Muscle layer of colon (tissue), 2 donors: ENCODE measurements at regions not wholly inside any gene's neighbourhood (a gene's known extent, or its start where the extent isn't known, plus 50 kb on each side); places are given as distances from the start of the nearest gene placed in this dataset.

Experiments used
- H3K27ac ChIP-seq: one replicate; pipeline ENCODE4 v1.7.0; 2013; ENCODE audit warnings: low read depth, mild to moderate bottlenecking, low read length, moderate library complexity
- H3K27me3 ChIP-seq, 2 donors: one replicate each; pipeline ENCODE4 v1.7.0; 2013; ENCODE audit warnings: low read length in 2 of 2, mild to moderate bottlenecking in 2 of 2; ENCODE audit not compliant: insufficient read depth in 2 of 2, control insufficient read depth in 1 of 2
- H3K36me3 ChIP-seq: one replicate; pipeline ENCODE4 v1.7.0; 2013; ENCODE audit warnings: mild to moderate bottlenecking, low read length; ENCODE audit not compliant: insufficient read depth
- H3K4me1 ChIP-seq: one replicate; pipeline ENCODE4 v1.7.0; 2013; ENCODE audit warnings: mild to moderate bottlenecking, low read length; ENCODE audit not compliant: insufficient read depth
- H3K4me3 ChIP-seq, 2 donors: one replicate each; pipeline ENCODE4 v1.7.0; 2013; ENCODE audit warnings: low read length in 2 of 2, low read depth in 1 of 2, mild to moderate bottlenecking in 1 of 2, moderate library complexity in 1 of 2
- H3K9ac ChIP-seq: one replicate; pipeline ENCODE4 v1.7.0; 2013; ENCODE audit warnings: low read length
- H3K9me3 ChIP-seq: one replicate; pipeline ENCODE4 v1.7.0; 2013; ENCODE audit warnings: mild to moderate bottlenecking, low read length
- donor health status: abdominal sarcoma.
- donor health status: Adenocarcinoma of cecum.

DNA sequence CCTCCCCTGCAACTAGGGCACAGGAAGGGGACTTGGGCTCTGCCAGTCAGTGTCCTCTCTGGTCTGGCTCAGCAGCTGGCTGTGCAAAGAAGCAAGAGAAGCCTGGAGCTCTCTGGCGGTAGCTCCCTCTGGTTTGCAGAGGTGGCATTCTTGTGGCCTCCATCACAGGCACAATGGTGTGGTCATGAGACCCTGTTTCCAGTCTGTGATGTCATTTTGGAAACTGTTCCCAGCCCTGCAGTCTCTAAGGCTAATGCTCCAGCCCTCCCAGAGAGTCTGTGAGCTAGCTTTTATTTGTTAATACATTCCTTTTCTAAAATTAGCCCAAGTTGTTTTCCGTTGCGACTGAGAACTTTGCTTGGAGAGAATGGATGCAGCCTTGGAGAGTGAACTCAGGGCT lies 69.5 kb upstream of the FOXQ1 start:
- no peak overlapping the region for H3K4me3 ChIP-seq
- H3K27ac ChIP-seq = no peak overlapping the region
- H3K9ac ChIP-seq = no peak overlapping the region
- no peaks in the 10 kb centered on the region for H3K4me1 ChIP-seq
- no peaks in the 10 kb centered on the region for H3K36me3 ChIP-seq
- no peaks in the 10 kb centered on the region for H3K9me3 ChIP-seq
- no peaks in the 10 kb centered on the region for H3K27me3 ChIP-seq

DNA sequence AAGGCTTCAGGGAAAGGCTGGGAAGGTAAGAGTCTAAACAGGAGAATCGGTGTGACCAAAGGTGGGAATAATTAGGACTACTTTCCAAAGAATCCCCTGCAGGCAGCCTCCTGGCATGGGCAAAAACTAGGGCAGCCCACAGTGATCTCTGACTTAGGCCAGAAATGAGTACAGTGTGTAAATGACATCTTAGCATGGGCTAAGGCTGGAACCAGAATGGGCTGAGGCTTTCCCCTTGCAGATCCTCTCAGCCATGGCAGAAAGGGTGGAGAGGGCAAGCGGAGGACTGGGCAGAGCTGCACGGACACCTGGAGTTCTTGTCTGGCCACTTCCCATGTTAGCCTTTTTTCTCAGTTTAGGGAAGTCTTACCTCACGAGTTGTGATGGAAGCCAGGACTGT lies 69.9 kb upstream of the FOXQ1 start:
- Histone ChIP-seq H3K9me3 (no peaks in the 10 kb centered on the region), H3K36me3 (no peaks in the 10 kb centered on the region), H3K27ac (no peak overlapping the region), H3K27me3 (no peaks in the 10 kb centered on the region), H3K9ac (no peak overlapping the region), H3K4me3 (no peak overlapping the region), H3K4me1 (no peaks in the 10 kb centered on the region)

DNA sequence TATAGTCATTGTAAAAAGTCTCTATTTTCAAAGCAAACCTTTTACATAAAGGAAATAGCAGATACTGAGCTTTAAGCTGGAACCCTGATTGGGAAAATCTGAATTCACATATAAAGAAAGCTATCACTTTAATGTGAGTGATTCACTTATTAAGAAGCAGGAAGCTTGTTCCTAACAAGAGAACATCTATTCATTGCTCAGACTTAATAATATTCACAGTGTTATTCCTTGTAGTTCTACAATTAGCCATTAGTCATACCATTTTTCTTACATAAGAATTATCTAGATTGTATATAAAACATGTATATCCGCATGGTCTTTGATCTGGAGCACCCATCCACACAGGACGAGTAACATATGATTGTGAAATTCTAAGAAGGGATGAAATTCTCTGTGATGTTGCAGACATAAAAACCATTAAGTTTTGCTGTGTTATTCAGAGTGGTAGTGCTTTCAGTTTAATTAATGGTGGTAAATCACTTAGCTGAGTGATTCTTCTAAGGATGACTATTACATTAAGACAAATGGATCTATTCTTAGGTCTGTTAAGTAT lies 71.1 kb upstream of the FOXQ1 start:
- no peaks in the 10 kb centered on the region for H3K36me3 ChIP-seq

DNA sequence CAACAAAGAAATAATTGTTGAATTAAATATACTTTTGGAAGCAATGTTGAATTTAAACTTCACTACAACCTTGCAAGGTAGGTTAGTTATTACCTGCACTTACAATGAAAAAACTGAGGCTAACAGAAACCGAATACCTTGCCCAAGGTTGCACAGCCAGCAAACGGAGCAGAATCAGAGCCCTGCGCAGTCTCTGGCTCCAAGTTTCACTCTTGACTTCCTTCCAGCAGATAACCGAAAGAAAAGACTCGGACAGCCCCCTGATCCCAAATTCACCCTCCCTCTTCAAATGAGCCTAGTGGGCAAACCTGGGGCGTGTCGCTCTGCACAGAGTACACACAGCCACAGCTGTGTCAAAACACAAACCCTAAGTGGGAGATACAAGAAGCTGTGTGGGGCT lies 72.1 kb upstream of the FOXQ1 start:
- Histone ChIP-seq H3K4me3 (no peak overlapping the region), H3K4me1 (no peaks in the 10 kb centered on the region), H3K27me3 (no peaks in the 10 kb centered on the region), H3K9ac (no peak overlapping the region), H3K36me3 (no peaks in the 10 kb centered on the region), H3K9me3 (no peaks in the 10 kb centered on the region), H3K27ac (no peak overlapping the region)

More for the DNA sequence above, 71.1 kb upstream of the FOXQ1 start:
- Histone ChIP-seq H3K27me3 (no peaks in the 10 kb centered on the region), H3K4me3 (no peak overlapping the region), H3K27ac (no peak overlapping the region), H3K9ac (no peak overlapping the region), H3K9me3 (no peaks in the 10 kb centered on the region), H3K4me1 (no peaks in the 10 kb centered on the region)

DNA sequence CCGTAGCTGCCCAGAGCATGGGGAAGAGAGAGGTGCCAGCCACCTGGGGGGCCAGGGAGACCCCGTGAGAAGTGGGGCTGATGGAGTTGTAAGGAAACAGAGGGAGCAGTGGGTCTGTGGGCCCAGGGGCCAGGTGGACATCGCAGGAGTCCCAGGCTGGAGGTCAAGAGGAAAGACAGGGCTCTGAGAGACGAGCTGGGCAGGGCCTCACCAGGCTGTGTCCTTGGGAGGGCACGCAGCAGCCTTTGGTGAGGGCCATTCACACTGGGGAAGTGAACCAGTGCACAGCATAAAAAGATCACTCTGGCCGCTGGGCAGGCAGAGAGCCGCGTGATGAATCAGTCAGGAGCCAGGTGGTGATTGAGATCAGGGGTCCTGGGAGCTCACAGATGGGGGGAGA lies 73.9 kb upstream of the FOXQ1 start:
- H3K36me3 ChIP-seq = no peaks in the 10 kb centered on the region
- no peaks in the 10 kb centered on the region for H3K4me1 ChIP-seq

DNA sequence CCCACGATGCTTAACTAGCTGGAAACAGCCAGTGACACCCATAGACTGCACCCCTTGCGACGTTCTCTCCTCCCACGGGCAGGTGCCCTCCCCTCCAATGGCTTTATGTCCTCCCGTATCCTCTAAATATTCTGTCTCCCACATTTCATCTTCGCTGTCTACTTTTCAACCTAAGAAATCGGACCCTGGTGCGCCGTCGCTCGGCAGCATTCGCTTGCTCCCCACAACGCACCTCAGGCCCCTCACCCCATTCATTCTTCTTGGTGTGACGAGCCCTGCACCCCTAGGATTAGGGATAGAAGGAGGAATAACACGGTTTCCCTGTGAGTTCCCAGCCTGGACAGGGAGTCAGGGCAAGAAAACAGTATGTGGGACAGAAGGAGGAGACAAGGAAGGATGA lies 74.3 kb upstream of the FOXQ1 start:
- no peaks in the 10 kb centered on the region for H3K36me3 ChIP-seq
- no peak overlapping the region for H3K9ac ChIP-seq
- H3K27me3 ChIP-seq = no peaks in the 10 kb centered on the region
- H3K9me3 ChIP-seq = no peaks in the 10 kb centered on the region
- H3K27ac ChIP-seq = no peak overlapping the region
- H3K4me1 ChIP-seq = no peaks in the 10 kb centered on the region
- no peak overlapping the region for H3K4me3 ChIP-seq

More for the DNA sequence above, 73.9 kb upstream of the FOXQ1 start:
- H3K27me3 ChIP-seq = no peaks in the 10 kb centered on the region
- no peak overlapping the region for H3K27ac ChIP-seq
- H3K9me3 ChIP-seq = no peaks in the 10 kb centered on the region
- no peak overlapping the region for H3K9ac ChIP-seq
- H3K4me3 ChIP-seq = no peak overlapping the region

DNA sequence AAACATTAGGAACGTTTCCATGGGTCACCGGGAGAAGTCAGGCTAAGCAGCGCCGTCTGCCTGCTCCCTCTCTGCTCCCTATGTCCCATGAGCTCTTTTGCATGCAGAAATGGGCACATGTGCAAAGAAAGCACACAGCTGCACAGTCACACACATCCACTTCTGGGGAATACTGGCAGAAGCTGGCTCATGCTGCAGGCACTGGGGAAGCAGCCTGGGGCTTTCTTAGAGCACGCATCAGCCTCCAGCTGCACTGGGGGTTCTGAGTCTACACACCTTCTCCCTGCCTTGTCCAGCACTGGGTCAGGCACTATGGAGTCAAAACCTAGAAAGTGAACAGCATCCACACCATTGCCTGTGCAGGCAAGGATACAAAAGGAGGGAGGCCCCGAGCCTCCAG lies 76.1 kb upstream of the FOXQ1 start:
- Histone ChIP-seq H3K9ac (no peak overlapping the region), H3K36me3 (no peaks in the 10 kb centered on the region), H3K27me3 (no peaks in the 10 kb centered on the region), H3K27ac (no peak overlapping the region), H3K9me3 (no peaks in the 10 kb centered on the region), H3K4me1 (peaks cover 2% of the 10 kb centered on the region), H3K4me3 (no peak overlapping the region)

DNA sequence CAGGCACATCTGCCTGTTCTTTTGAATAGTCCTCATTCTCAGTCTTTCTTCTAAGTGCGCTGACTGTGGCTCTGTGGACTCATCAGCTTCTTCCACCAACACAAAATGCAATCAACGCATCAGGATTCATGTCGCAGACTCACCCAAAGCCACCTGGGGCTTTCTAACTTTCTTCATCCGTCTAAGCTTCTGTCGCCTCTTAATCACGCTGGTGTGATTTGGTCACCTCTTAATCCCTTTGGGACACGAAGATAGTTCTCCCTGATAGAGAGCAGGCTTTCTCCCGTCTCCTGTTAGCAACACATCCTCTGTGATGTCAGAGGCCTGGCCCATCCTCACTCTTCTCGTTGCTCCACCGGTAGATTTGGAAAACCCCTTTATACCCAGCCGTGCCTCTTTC lies 78.0 kb upstream of the FOXQ1 start:
- Histone ChIP-seq H3K27me3 (no peaks in the 10 kb centered on the region), H3K9ac (no peak overlapping the region), H3K4me1 (peaks cover 8% of the 10 kb centered on the region), H3K4me3 (no peak overlapping the region), H3K36me3 (no peaks in the 10 kb centered on the region), H3K9me3 (no peaks in the 10 kb centered on the region), H3K27ac (no peak overlapping the region)

DNA sequence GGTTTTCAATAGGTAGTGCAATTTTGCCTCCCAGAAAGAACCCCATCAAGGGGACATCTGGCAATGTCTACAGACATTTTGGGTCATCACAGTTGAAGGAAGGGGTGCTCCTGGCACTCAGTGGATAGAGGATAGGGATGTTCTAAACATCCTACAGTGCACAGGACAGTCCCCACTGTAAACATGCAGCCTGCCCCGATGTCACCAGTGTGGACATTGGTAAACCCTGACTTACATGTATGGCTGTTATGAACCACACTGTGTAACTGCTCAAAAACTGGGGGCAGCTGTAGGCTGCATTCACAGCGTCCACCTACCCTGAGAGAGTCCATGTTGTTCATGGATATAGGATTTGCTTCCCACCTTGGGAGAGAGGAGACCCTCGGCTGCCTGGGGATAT lies 79.3 kb upstream of the FOXQ1 start:
- H3K9ac ChIP-seq = no peak overlapping the region
- H3K36me3 ChIP-seq = no peaks in the 10 kb centered on the region
- no peaks in the 10 kb centered on the region for H3K9me3 ChIP-seq
- no peaks in the 10 kb centered on the region for H3K27me3 ChIP-seq
- H3K27ac ChIP-seq = no peak overlapping the region
- no peak overlapping the region for H3K4me3 ChIP-seq
- peaks cover 8% of the 10 kb centered on the region for H3K4me1 ChIP-seq

DNA sequence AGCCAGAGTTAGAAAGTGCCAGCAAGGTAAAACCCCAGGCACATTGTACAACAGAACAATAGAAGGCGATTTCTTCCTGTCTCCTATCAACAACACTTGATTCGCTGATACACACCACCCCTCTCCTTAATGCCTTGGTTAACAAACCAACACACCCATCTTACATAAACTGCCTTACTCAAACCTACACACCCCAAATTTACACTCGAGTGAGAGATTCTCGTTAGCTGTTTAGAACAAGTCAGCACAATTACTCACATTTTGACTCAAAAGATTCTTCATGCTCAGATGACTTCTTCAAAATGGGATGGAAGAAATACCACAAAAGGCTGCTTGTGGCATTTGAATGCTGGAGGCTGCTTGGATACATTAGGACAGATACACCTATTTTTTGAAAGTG lies 80.0 kb upstream of the FOXQ1 start:
- Histone ChIP-seq H3K27ac (no peak overlapping the region), H3K36me3 (no peaks in the 10 kb centered on the region), H3K4me1 (peaks cover 8% of the 10 kb centered on the region), H3K9ac (no peak overlapping the region), H3K9me3 (no peaks in the 10 kb centered on the region), H3K27me3 (no peaks in the 10 kb centered on the region), H3K4me3 (no peak overlapping the region)

DNA sequence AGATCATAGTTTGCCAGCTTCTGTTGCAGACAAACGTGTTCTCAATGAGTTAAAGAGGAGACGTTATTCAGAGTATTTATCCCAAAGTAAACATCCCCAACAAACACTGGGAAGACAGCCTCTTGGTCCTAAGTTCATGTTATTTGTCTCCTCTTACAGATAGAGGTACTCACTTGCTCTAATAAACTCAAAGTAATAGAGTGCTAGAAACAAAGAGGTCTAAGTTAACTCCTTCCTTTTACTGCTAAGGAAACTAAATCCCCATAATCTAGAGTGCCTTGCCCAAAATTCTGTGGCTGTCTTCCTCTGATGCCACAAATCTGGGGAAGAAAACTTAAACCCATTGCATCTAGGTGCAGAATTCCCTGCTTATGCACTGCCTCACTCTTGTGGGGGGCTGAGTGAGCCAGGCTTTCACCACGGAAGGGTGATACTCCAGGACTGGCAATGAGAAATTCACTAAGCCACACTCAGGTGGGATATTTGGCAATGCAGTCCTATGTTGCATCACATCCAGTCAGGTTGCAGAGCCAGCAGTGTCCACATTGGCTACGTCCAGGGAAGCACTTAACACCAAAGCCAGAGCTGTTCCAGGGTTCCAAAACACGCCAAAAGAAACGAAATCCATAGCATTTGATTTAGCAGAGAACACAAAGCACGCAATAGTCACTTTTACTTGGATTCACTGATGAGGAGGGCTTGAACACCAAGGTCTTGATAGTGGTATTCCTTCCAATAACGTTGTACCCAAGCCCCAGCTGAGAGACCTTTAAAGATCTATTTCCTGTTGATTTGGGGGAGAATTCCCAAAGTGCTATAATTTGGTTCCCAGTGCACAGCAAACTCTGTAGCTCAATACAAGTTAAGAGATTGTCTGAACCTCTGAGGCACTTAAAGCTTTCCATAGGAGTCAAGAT lies 81.0 kb upstream of the FOXQ1 start:
- no peaks in the 10 kb centered on the region for H3K27me3 ChIP-seq
- H3K4me3 ChIP-seq = no peak overlapping the region
- H3K4me1 ChIP-seq = peaks cover 8% of the 10 kb centered on the region
- H3K36me3 ChIP-seq = no peaks in the 10 kb centered on the region
- H3K27ac ChIP-seq = no peak overlapping the region
- H3K9ac ChIP-seq = no peak overlapping the region
- H3K9me3 ChIP-seq = no peaks in the 10 kb centered on the region

DNA sequence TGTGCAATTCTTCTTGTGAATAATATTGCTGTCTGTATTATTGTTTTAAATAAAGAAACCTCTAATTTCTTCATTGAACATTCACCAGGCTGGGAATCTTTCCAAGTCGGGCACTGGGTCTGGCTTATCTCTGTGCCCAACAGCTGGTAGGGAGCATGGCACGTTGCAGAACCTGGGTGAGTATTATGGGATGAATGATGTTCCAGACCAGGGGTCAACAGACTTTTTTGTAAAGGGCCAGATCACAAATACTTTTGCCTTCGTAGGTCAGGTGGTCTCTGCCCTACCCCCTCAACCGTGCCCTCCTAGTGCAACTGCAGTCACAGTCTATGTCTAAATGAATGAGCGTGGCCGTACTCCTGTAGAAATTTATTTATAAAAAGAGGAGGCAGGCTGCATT lies 81.6 kb upstream of the FOXQ1 start:
- Histone ChIP-seq H3K36me3 (no peaks in the 10 kb centered on the region), H3K9me3 (no peaks in the 10 kb centered on the region), H3K4me3 (no peak overlapping the region), H3K27me3 (no peaks in the 10 kb centered on the region), H3K4me1 (peaks cover 8% of the 10 kb centered on the region), H3K27ac (no peak overlapping the region), H3K9ac (no peak overlapping the region)
